ENCODE measurements at regions not wholly inside any gene's neighbourhood (a gene's known extent, or its start where the extent isn't known, plus 50 kb on each side); places are given as distances from the start of the nearest gene placed in this dataset.
"Not testable (repeated sequence)": the region's sequence is repeated elsewhere in the genome, so short reads cannot be mapped to it uniquely, and the experiment has no call there.

- DNase-seq (ENCODE audit: low spot score) = no peak
- intact Hi-C loops (cut with micrococcal nuclease; ENCODE audit: unreplicated experiment) = no loop called here
- no peaks in the 10 kb centered on the region for H3K36me3 ChIP-seq (ENCODE audit: insufficient read depth, low read length, poor library complexity, severe bottlenecking)
- no peaks in the 10 kb centered on the region for H3K9me3 ChIP-seq (ENCODE audit: low read depth, low read length, poor library complexity, severe bottlenecking)
- H3K27ac ChIP-seq (ENCODE audit: low read depth, low read length, poor library complexity, severe bottlenecking) = no peak overlapping the region
- POLR2A ChIA-PET (ENCODE audit: low non-redundant PET) = no interaction called here
- CTCF ChIA-PET = no interaction called here
- no TSS peak for BruUV-seq (replicated peaks)
- no peak overlapping the region for H3K4me3 ChIP-seq (ENCODE audit: low read depth, low read length, poor library complexity, severe bottlenecking)
- no peak for TF ChIP-seq EZH2 (IDR thresholded peaks at IDR 0.05; ENCODE audit: borderline replicate concordance, low read depth, low read length, poor library complexity, severe bottlenecking)
- TF ChIP-seq, protein P1, sequence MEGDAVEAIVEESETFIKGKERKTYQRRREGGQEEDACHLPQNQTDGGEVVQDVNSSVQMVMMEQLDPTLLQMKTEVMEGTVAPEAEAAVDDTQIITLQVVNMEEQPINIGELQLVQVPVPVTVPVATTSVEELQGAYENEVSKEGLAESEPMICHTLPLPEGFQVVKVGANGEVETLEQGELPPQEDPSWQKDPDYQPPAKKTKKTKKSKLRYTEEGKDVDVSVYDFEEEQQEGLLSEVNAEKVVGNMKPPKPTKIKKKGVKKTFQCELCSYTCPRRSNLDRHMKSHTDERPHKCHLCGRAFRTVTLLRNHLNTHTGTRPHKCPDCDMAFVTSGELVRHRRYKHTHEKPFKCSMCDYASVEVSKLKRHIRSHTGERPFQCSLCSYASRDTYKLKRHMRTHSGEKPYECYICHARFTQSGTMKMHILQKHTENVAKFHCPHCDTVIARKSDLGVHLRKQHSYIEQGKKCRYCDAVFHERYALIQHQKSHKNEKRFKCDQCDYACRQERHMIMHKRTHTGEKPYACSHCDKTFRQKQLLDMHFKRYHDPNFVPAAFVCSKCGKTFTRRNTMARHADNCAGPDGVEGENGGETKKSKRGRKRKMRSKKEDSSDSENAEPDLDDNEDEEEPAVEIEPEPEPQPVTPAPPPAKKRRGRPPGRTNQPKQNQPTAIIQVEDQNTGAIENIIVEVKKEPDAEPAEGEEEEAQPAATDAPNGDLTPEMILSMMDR (conservative IDR thresholded peaks at IDR 0.05; ENCODE audit: low read depth, low read length) = no peak
- no peaks in the 10 kb centered on the region for H3K4me1 ChIP-seq (ENCODE audit: insufficient read depth, low read length, poor library complexity, severe bottlenecking)
- peaks cover 23% of the 10 kb centered on the region for H3K27me3 ChIP-seq (replicated peaks; ENCODE audit: insufficient read depth, low read depth, low read length, poor library complexity)
Measured at GRCh38 chr9:68631811-68632210, 73.2 kb upstream of the PIP5K1B start.

GRCh38 chr9:68637020-68637419, 68.0 kb upstream of the PIP5K1B start:
- Histone ChIP-seq H3K9me3 (ENCODE audit: low read depth, low read length, poor library complexity, severe bottlenecking) (no peaks in the 10 kb centered on the region), H3K4me3 (ENCODE audit: low read depth, low read length, poor library complexity, severe bottlenecking) (no peak overlapping the region), H3K27me3 (replicated peaks; ENCODE audit: insufficient read depth, low read depth, low read length, poor library complexity) (peaks cover 4% of the 10 kb centered on the region), H3K4me1 (ENCODE audit: insufficient read depth, low read length, poor library complexity, severe bottlenecking) (no peaks in the 10 kb centered on the region), H3K36me3 (ENCODE audit: insufficient read depth, low read length, poor library complexity, severe bottlenecking) (no peaks in the 10 kb centered on the region), H3K27ac (ENCODE audit: low read depth, low read length, poor library complexity, severe bottlenecking) (no peak overlapping the region)
- ChIA-PET POLR2A (ENCODE audit: low non-redundant PET) (no interaction called here), CTCF (no interaction called here)
- no peak for DNase-seq (ENCODE audit: low spot score)
- no TSS peak for BruUV-seq (replicated peaks)
- no peak for TF ChIP-seq EZH2 (IDR thresholded peaks at IDR 0.05; ENCODE audit: borderline replicate concordance, low read depth, low read length, poor library complexity, severe bottlenecking)
- TF ChIP-seq, protein P1 (conservative IDR thresholded peaks at IDR 0.05; ENCODE audit: low read depth, low read length) = no peak
- intact Hi-C loops (cut with micrococcal nuclease; ENCODE audit: unreplicated experiment) = no loop called here

DNA sequence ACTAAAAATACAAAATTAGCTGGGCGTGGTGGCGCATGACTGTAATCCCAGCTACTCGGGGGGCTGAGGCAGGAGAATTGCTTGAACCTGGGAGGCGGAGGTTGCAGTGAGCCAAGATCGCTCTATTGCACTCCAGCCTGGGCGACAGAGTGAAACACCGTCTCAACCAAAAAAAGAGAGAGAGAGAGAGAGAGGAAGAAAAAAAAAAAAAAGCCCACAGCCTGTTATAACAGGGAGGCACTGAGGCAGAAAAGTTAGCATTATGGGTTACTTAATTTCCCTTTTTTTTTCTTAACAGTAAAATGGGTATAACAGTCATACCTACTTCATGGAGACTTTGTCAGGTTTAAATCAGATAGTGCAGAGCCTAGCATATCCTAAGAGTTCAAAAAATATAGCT, 65.8 kb upstream of the PIP5K1B start:
- H3K9me3 ChIP-seq (ENCODE audit: low read depth, low read length, poor library complexity, severe bottlenecking); H3K4me1 ChIP-seq (ENCODE audit: insufficient read depth, low read length, poor library complexity, severe bottlenecking); H3K36me3 ChIP-seq (ENCODE audit: insufficient read depth, low read length, poor library complexity, severe bottlenecking); POLR2A ChIA-PET (ENCODE audit: low non-redundant PET); H3K27ac ChIP-seq (ENCODE audit: low read depth, low read length, poor library complexity, severe bottlenecking); CTCF ChIA-PET; DNase-seq (ENCODE audit: low spot score); intact Hi-C loops (cut with micrococcal nuclease; ENCODE audit: unreplicated experiment); H3K4me3 ChIP-seq (ENCODE audit: low read depth, low read length, poor library complexity, severe bottlenecking); BruUV-seq (replicated peaks): not testable (repeated sequence)
- H3K27me3 ChIP-seq (replicated peaks; ENCODE audit: insufficient read depth, low read depth, low read length, poor library complexity) = peaks cover 11% of the 10 kb centered on the region

GRCh38 chr9:68640421-68641089, 64.5 kb upstream of the PIP5K1B start:
- no peak overlapping the region for H3K27ac ChIP-seq (ENCODE audit: low read depth, low read length, poor library complexity, severe bottlenecking)
- POLR2A ChIA-PET (ENCODE audit: low non-redundant PET) = no interaction called here
- H3K4me1 ChIP-seq (ENCODE audit: insufficient read depth, low read length, poor library complexity, severe bottlenecking) = no peaks in the 10 kb centered on the region
- no peak for DNase-seq (ENCODE audit: low spot score)
- H3K36me3 ChIP-seq (ENCODE audit: insufficient read depth, low read length, poor library complexity, severe bottlenecking) = no peaks in the 10 kb centered on the region
- intact Hi-C loops (cut with micrococcal nuclease; ENCODE audit: unreplicated experiment) = no loop called here
- no peaks in the 10 kb centered on the region for H3K9me3 ChIP-seq (ENCODE audit: low read depth, low read length, poor library complexity, severe bottlenecking)
- TF ChIP-seq EZH2 (IDR thresholded peaks at IDR 0.05; ENCODE audit: borderline replicate concordance, low read depth, low read length, poor library complexity, severe bottlenecking) = no peak
- TF ChIP-seq, protein P1 (conservative IDR thresholded peaks at IDR 0.05; ENCODE audit: low read depth, low read length) = no peak
- no peak overlapping the region for H3K4me3 ChIP-seq (ENCODE audit: low read depth, low read length, poor library complexity, severe bottlenecking)
- CTCF ChIA-PET = no interaction called here
- peaks cover 19% of the 10 kb centered on the region for H3K27me3 ChIP-seq (replicated peaks; ENCODE audit: insufficient read depth, low read depth, low read length, poor library complexity)
- BruUV-seq (replicated peaks) = no TSS peak

Data from A673 (cell line).